Midbrain (tissue), 1 donor: ENCODE measurements at regions not wholly inside any gene's neighbourhood (a gene's known extent, or its start where the extent isn't known, plus 50 kb on each side); places are given as distances from the start of the nearest gene placed in this dataset.

Experiments used
- DNase-seq: peaks from one replicate; lab custom pipeline; 2025; lab: John Stamatoyannopoulos, UW

- peak; percentile 17 for DNase-seq
These were observed 283.3 kb upstream of the PWP1 start for GRCh38 chr12:107402041-107403022.

DNA sequence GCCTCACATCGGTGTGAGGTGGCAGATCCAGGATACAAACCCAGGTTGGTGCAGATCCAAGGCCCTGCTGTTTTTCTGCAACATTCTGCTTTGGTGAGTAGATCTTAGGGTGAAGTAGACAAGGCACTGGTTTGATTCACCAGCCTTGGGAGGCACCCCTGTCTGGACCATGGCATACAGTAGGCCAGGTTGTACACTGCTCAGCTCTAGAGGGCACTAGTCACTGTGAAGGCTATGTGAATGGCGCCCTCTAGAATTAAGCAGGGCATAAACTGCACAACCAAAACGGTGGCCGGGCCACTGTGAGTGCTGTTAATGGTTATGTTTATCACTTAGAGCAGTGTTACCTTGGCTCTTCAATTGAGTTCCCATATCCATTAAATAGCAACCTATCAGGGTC lies 280.6 kb upstream of the PWP1 start:
- DNase-seq, result no peak

GRCh38 chr12:107405436-107405835 lies 280.2 kb upstream of the PWP1 start:
- peak; percentile 54 for DNase-seq

DNA sequence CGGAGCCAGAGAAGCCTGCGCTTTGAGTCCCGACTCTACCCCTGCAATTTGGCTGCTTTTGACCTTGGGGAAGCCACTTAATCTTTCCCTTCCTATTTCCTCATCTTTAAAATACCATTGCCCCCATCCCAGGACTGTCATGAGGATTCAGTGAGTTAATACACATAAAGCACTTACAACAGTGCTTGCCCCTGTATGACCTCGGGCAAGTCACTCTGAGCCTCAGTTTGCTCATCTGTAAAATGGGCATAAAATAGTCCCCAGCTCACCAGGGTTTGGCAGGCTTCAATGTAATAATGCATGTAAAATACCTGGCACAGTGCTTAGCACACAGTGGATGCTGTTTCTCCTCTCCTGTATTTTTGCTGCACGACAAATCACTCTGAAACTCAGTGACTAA lies 278.7 kb upstream of the PWP1 start:
- DNase-seq, result no peak

DNA sequence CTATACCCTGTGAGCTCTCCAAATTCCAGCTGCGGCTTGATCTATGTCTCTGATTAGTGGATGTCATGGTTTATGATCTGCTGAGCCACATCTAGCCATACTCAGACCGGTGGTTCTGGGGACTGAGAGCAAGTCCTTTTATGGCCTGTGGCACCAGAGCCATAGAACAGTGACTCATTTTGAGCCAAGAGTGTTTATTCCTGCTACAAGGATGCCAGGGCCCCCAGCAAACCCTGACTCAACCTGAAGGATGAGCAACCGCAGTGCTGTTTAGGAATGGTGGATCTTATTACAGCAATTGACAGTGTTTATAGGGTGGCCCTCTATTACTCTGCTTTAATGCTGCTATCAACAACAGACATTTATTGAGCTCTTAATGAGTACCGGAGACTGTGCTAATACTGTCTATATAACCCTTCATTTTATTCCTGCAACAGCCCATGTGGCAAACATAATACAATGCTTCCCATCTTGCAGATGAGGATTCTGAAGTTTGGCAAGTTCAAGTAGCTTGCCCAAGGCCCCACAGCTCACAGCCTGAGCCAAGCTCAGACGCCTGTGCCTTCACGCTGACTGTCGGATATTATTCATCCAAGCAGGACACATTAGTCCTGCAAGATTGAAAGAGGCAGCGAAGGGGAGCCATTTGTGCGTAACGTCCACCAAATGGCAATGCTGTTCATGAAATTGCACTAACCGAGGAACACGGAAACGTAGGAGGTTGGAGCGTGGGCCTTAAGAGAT lies 273.6 kb upstream of the PWP1 start:
- DNase-seq, result no peak

DNA sequence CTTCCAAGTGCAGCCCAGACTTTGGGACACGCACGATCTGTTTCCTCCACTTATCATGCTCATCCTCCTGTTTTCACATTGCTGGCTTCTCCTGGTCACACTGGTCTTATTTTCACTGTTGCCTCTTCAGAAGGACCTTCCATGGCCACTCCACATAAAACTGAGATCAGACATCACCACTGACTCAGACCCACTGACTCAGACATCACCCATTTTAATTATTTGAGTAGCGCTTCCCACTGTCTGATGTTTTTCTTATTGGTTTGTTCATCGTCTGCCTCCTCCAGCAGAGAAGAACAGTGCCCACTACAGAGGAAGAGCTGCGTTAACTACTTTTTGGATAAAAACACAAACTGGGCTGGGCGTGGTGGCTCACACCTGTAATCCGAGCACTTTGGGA lies 270.5 kb upstream of the PWP1 start:
- no peak for DNase-seq

GRCh38 chr12:107415834-107416233 lies 269.8 kb upstream of the PWP1 start:
- no peak for DNase-seq

GRCh38 chr12:107417004-107417403 lies 268.6 kb upstream of the PWP1 start:
- no peak for DNase-seq

GRCh38 chr12:107418981-107419380 lies 266.6 kb upstream of the PWP1 start:
- DNase-seq, result no peak

DNA sequence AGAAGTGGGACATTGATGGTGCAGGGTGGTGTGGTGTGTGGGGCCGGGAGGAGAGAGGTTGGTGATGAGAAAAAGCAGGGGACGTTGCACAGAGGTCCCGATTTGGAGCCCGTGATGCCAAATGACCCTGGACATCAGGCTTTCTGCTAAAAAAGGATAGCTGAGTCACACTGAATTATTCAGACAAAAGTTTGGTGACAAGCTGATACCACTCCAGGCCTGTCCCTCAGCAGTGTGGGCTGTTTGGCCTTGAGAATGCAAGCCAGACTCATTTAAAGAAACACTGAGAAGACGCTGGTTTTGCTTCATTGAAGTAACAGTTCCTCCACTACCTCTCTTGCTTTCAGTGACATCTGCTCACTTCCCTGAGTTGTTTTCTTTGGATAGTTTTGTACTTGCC lies 262.1 kb upstream of the PWP1 start:
- no peak for DNase-seq

GRCh38 chr12:107429006-107429705 lies 256.4 kb upstream of the PWP1 start:
- DNase-seq, result no peak

- no peak for DNase-seq
These were observed 253.7 kb upstream of the PWP1 start for GRCh38 chr12:107431942-107432341.

GRCh38 chr12:107435072-107435471 lies 250.5 kb upstream of the PWP1 start:
- no peak for DNase-seq

DNA sequence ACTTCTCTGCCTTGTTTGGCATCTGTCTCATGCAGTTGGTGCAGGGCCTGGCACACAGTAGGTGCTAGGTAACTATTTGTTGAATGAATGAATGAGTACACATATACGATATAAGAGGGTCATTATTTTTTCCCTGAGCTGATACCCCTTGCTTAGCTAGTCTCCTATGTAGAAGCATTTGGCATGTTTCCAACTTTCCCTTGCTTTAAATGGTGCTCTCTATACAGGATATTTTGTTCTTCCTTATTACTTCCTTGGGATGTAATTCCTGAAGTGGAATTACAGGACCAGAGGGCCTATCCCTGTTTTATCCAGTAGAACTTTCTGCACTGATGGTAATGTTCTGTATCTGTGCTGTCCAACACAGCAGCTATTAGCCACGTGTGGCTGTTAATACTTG lies 250.1 kb upstream of the PWP1 start:
- no peak for DNase-seq

DNA sequence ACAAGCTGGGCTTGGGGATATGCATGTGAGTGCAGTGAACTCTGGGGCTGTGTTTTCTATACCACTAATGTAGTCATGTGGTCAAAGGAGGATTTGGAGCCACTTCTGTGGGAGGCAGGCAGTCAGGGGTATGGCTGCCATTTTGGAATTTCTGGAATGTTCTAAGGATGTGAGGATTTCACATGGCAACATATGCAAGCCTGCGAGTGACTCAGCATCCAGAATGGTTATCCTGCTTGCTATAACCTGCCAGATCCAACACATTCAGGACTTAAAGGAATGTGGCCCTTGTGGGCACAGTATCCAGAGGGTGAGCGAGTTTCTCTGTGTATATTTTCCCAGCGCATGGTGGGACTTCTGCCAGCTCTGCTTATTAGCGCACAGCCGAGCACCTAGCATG lies 249.2 kb upstream of the PWP1 start:
- no peak for DNase-seq

- no peak for DNase-seq
These were observed 248.8 kb upstream of the PWP1 start for GRCh38 chr12:107436836-107437235.

DNA sequence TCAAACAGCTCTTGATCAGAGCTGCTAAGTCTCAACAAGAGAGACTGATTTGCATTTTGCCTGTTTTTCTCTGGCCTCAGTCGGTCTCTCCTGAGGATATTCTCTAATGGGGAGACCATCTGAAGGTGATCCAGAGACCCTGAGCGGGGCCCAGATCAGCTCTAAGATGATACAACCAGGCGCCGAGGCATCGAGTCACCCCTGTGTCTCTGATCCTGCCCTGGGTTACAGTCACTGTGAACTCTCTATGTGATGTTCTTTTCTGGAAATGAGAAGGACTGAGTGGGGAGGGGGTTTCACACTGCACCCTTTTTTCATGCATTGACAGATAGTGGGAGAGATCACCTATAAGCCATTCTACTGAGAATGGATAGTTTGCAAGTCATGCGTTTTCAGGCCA lies 247.6 kb upstream of the PWP1 start:
- no peak for DNase-seq

- DNase-seq, result no peak
These were observed 246.4 kb upstream of the PWP1 start for GRCh38 chr12:107439026-107439738.

GRCh38 chr12:107440606-107441005 lies 245.0 kb upstream of the PWP1 start:
- DNase-seq, result no peak

GRCh38 chr12:107441665-107442300 lies 243.8 kb upstream of the PWP1 start:
- no peak for DNase-seq

DNA sequence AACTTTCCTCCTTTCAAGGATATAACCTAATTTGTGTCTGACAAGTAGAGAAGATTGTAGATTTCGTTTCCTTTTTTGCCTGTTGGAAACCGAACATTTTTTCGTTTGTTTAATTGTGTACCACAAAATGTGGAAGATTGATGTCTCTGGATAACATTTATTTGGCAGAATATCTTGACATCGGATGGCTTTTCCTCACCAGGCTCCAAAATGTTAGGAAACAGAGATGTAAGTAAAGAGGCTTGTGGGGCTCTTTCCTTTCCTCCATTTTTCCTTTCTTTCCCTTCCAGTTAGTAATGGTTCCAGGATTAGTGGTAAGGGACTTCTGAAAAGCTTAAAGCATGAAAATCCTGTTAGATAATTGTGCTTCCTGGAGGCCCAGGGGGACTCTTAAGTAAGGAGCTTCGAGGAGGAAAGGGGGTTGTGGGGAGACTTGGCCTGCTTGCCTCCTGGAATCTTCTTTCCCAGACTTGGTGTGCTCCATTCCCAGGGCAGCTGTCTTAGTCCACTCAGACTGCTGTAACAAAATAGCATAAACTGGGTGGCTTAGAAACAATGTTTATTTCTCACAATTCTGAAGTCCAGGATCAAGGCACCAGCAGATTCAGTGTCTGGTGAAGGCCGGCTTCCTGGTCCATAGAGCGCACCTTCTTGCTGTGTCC lies 243.1 kb upstream of the PWP1 start:
- DNase-seq, result no peak
